ENCODE measurements at regions not wholly inside any gene's neighbourhood (a gene's known extent, or its start where the extent isn't known, plus 50 kb on each side); places are given as distances from the start of the nearest gene placed in this dataset.

GRCh38 chr10:84951616-84952015, 623.2 kb downstream of the CCSER2 start:
- no peak for TF ChIP-seq EZH2phosphoT487 (conservative IDR thresholded peaks at IDR 0.05; ENCODE audit: low read length)
- no peak for TF ChIP-seq CTCF (IDR thresholded peaks at IDR 0.05; ENCODE audit: insufficient read depth, low read length, poor library complexity, severe bottlenecking)
